HG03039 (cell line): ENCODE measurements at regions not wholly inside any gene's neighbourhood (a gene's known extent, or its start where the extent isn't known, plus 50 kb on each side); places are given as distances from the start of the nearest gene placed in this dataset.
A peak's percentile ranks its signal among the peaks of the same experiment; 100 is the strongest.
"Not testable (repeated sequence)": the region's sequence is repeated elsewhere in the genome, so short reads cannot be mapped to it uniquely, and the experiment has no call there.

Experiments used
- ATAC-seq: cut with Tn5 transposase; IDR thresholded peaks from one replicate; pipeline ENCODE4 v1.9.1; 2021; ENCODE audit warnings: mild to moderate bottlenecking, moderate library complexity; ENCODE audit not compliant: unreplicated experiment

DNA sequence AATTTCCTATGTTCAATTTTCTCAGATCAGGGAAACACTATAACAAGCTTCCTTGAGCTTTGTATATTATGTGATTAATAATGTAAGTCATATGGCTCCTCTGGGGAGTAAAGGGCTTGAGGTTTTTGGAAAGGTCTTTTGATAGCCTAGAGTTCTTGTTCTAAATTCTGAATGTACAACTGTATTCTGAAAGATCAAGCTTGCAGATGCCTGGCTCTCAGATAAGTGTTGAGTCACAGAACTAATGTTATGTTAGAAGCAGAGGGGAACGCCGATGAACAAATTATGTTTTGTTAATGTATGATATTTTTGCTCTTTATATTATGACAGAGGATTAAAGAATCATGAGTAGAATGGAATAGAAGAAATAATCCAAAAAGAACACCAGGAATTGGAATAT lies 170.1 kb downstream of the RPRM start:
- ATAC-seq: no peak

GRCh38 chr2:153307223-153307622 lies 171.3 kb downstream of the RPRM start:
- no peak for ATAC-seq

- ATAC-seq: no peak
These were observed 178.8 kb downstream of the RPRM start for GRCh38 chr2:153299809-153300208.

DNA sequence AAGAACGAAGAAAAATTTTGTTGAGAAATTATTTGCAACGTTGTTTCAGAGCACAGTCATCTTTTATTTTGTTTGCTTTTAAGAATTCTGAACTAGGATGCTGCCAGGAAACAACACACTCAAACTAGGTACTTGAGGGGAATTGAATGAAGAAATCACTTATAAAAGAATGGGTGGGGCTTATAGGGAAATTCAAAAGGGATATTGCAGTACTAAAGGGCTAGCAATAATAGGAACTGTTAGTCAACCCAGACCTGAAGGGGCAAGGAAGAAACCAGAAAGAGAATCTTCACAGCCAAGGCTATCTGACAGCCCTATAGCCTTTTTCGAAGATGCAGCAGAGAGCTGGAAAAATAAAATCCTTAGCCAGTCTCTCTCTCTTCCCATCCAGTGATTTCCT lies 179.3 kb downstream of the RPRM start:
- no peak for ATAC-seq

DNA sequence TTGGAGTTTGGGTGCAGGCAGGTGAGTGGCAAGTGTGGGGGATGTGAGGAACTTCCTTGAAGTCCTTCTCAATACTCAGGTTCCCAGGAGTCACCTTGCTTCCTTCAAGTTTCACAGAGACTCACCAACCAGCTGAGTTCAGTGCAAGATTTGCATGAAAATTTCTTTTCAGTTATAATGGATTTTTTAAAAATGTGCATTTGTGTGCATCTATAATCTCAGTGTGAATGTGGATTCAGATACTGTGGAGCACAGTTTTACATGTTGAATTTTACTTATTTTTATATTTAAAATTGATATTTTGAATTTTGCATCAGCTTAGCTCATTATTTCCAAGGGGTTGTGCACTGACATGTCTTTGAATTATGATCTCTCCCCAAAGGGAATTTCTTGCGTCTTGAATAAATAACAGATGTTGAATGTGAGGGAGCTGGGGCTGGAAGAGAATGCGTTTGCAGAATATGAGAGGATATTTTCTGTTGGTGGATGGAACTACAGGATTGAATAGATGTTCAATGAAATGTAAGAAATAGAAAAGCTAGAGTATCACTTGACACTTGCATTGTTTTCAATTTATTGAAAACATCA lies 184.3 kb downstream of the RPRM start:
- ATAC-seq: no peak

DNA sequence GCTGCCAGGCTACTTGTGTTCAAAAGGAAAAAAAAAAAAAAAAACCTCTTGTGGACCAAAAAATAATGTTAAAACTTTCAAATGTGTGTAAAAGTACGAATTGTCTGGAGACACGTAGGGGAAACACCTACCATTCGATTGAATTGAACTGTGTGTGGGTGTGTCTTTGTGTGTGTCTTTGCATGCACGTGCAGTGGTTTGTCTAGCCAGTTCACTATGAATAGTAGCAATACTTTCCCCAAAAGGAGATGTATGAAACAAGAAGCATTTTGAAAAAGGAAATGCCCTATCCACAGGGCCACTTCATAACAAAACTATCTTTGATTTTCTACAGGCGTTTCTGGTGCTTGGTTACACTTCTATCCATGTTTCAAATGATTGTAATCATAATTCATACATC lies 186.8 kb downstream of the RPRM start:
- no peak for ATAC-seq

DNA sequence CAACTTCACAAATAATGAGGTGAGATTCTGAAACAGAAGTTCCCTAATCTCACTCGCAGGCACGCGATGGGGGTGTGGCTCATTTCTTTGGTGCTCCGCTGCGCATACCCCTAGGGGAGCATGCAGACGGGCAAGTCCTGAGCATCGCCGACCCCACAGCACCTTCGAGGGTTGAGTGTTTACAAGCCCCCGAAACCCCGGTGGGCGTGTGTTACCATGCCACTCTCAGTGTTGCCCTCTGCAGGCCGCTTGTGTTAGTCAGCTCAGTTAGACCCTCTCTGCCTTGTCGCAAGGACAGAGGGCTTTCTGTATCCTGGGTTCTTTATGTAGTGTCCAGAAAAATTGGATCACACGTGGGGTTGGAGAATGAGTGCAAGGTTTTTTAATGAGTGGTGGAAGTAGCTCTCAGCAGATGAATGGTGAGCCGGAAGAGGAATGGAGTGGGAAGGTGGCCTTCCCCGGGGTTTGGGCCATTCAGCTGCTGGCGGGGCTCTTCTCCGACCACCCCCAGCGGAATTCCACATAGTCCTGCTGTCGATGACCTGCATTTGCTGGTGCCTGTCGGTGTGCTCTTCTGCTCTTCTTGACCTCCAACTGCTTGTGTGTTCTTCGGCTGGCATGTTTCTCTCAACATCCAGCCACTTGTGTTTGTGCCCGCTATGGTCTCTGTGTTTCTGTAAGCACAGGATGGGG lies 191.3 kb downstream of the RPRM start:
- no peak for ATAC-seq

DNA sequence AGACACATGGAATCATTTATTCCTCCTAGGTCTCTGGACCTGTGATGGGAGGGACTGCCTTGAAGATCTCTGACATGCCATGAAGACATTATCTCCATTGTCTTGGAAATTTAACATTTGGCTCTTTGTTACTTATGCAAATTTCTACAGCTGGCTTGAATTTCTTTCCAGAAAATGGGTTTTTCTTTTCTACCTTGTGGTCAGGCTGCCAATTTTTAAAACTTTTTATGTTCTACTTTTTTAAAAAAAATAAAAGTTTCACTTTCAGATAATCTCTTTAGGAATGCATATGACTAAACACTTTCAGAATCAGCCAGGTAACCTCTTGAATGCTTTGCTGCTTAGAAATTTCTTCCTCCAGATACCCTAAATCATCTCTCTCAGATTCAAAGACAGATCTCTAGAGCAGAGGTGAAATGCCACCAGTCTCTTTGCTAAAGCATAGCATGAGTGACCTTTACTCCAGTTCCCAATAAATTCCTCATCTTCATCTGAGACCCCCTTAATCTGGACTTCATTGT lies 209.6 kb downstream of the RPRM start:
- no peak for ATAC-seq

DNA sequence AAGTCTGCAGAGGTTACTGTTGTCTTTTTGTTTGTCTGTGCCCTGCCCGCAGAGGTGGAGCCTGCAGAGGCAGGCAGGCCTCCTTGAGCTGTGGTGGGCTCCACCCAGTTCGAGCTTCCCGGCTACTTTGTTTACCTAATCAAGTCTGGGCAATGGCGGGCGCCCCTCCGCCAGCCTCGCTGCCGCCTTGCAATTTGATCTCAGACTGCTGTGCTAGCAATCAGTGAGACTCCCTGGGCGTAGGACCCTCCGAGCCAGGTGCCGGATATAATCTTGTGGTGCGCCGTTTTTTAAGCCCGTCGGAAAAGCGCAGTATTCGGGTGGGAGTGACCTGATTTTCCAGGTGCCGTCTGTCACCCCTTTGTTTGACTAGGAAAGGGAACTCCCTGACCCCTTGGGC lies 221.7 kb downstream of the RPRM start:
- not testable (repeated sequence) for ATAC-seq

DNA sequence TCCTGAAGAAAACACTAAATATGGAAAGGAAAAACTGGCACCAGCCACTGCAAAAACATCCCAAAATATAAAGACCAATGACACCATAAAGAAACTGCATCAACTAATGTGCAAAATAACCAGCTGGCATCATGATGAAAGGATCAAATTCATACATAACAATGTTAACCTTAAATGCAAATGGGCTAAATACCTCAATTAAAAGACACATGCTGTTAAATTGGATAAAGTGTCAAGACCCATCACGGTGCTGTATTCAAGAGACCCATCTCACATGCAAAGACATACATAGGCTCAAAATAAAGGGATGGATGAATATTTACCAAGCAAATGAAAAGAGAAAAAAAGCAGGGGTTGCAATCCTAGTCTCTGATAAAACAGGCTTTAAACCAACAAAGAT lies 231.9 kb downstream of the RPRM start:
- ATAC-seq: not testable (repeated sequence)

- ATAC-seq: peak; percentile 65
These were observed 243.0 kb downstream of the RPRM start for GRCh38 chr2:153235516-153235915.

GRCh38 chr2:153232464-153232863 lies 246.1 kb downstream of the RPRM start:
- no peak for ATAC-seq

DNA sequence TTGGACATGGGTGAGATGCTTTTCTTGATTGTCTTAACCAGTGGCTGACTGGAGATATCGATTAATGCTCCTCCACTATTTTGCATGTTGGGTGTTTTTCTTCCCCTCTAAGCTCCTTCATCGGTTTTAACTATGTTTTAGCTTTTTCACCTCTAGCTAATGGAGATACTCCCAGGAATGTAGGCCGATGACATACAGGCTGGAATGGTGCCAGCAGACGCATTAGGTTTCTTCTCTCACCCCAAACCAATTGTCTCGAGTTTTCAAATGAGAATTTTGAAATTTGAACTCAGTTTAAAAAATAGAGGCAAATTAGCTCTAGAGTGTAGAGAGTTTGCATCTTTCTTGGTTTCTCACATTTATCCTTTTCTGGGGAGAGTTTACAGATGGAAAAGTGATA lies 247.6 kb downstream of the RPRM start:
- ATAC-seq: no peak

DNA sequence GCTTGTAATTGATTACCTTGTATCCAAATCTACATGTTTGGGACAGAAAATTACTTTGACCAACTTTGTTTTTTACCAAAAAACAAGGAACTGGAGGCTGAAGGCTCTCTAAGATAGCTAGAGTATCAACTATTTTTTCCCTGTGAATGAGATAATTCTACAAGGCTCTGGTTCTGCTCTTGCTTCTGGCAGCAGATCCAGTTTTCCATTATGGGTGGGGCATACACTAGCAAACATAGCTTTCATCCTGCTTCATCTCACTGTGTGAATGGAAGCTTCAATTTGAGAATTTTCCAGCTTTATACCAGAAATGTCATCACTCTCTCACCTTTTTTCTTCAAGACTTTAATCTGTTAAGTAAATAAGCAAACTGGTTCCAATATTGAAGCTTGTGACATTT lies 249.7 kb downstream of the RPRM start:
- ATAC-seq: no peak

DNA sequence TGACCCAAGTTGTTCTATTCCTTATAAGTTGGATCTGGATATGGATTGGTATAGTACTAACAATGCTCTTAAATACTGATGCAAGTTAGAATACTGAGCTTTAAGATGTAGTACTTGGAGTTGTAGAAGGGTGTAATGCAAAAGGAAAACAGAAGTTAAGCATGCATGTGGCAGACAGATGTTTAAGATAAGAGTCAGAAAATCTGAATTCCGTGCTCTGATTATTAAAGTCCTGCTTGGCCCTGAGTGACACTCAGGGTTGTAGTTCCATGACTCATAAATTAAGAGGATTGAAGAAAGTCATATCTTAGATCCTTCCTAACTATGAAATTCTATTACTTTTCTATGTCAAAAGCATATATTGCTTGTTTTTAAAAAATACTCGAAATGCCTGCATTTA lies 250.6 kb downstream of the RPRM start:
- no peak for ATAC-seq

GRCh38 chr2:153222231-153223165 lies 256.1 kb downstream of the RPRM start:
- ATAC-seq: no peak

- no peak for ATAC-seq
These were observed 257.1 kb downstream of the RPRM start for GRCh38 chr2:153221506-153221905.

DNA sequence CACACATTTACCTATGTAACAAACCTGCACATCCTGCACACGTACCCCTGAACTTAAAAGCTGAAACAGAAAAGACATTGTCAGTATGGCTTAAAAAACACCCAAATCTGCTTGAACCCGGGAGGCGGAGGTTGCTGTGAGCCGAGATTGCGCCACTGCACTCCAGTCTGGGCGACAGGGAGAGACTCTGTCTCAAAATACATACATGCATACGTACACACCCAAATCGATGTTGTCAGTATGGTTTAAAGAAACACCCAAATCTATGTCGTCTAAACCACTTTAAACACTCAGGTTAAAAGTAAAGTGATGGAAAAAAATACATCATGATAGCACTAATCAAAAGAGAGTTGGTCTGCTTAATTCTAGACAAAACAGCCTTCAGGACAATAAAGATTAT lies 257.5 kb downstream of the RPRM start:
- no peak for ATAC-seq

- no peak for ATAC-seq
These were observed 259.7 kb downstream of the RPRM start for GRCh38 chr2:153218851-153219250.

- ATAC-seq: no peak
These were observed 264.2 kb downstream of the RPRM start for GRCh38 chr2:153214337-153214736.

DNA sequence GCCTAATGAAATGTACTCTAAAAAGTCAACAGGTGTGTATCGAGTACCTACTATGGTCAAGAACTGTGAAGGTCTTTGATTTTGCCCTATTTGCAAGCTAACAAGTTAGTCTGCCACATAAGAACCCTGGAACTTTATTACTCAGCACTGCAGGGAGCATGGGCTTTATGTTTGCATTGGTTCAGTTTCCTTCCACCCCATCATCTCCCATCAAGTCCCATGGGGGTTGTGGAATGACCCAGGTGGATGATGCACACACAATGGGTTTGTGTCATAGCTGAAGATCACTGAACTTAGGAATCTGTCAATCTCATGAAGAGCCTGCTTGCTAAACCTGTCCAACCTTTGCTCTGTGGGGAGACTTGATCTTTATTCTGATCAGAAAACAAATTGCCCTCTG lies 265.5 kb downstream of the RPRM start:
- no peak for ATAC-seq
